SK-N-SH (cell line): ENCODE measurements at regions not wholly inside any gene's neighbourhood (a gene's known extent, or its start where the extent isn't known, plus 50 kb on each side); places are given as distances from the start of the nearest gene placed in this dataset.

Experiments
- EP300 ChIP-seq, 2 experiments: IDR thresholded peaks; 2 replicates each; pipeline versions ENCODE4 v1.4.0 to v1.6.1; 2012; ENCODE audit warnings: borderline replicate concordance in 1 of 2, low read depth in 1 of 2, low read length in 1 of 2
- MAX ChIP-seq: IDR thresholded peaks from 2 replicates; pipeline ENCODE4 v1.4.0; 2012; ENCODE audit warnings: low read depth
- MXI1 ChIP-seq: IDR thresholded peaks from 2 replicates; pipeline ENCODE4 v1.6.1; 2012; ENCODE audit warnings: mild to moderate bottlenecking, low read depth, low read length, improper control_type of control experiment
- POLR2AphosphoS5 ChIP-seq: IDR thresholded peaks from 2 replicates; pipeline ENCODE4 v1.6.1; 2012; ENCODE audit warnings: low read depth, low read length
- RAD21 ChIP-seq: IDR thresholded peaks from 2 replicates; pipeline ENCODE4 v1.6.1; 2012; ENCODE audit warnings: mild to moderate bottlenecking, low read length
- RFX5 ChIP-seq: IDR thresholded peaks from 2 replicates; pipeline ENCODE4 v1.6.1; 2012; ENCODE audit warnings: mild to moderate bottlenecking, improper control_type of control experiment, low read length
- TAF1 ChIP-seq: IDR thresholded peaks from 2 replicates; pipeline ENCODE4 v1.6.1; 2012; ENCODE audit warnings: low read depth, mild to moderate bottlenecking, low read length, moderate library complexity, borderline replicate concordance
- TEAD4 ChIP-seq: IDR thresholded peaks from 2 replicates; pipeline ENCODE4 v1.4.0; 2012; ENCODE audit warnings: mild to moderate bottlenecking, borderline replicate concordance; ENCODE audit not compliant: insufficient read depth
- USF1 ChIP-seq: IDR thresholded peaks from 2 replicates; pipeline ENCODE4 v1.4.0; 2012; ENCODE audit warnings: low read depth, borderline replicate concordance
- USF2 ChIP-seq: fragments of 150-350 bp; IDR thresholded peaks from 2 replicates; pipeline ENCODE4 v1.6.1; 2017; ENCODE audit warnings: antibody characterized with exemption, low read length, low read depth, borderline replicate concordance
- ZBTB33 ChIP-seq: IDR thresholded peaks from 2 replicates; pipeline ENCODE4 v1.4.0; 2012; ENCODE audit warnings: low read depth, borderline replicate concordance
- TF ChIP-seq, protein P1 (sequence below): fragments of 200-600 bp; sonication (generic); IDR thresholded peaks from 2 replicates; pipeline ENCODE4 v1.6.1; 2017; ENCODE audit warnings: antibody characterized with exemption, mild to moderate bottlenecking, moderate library complexity
- TF ChIP-seq, protein P2 (sequence below): fragments of 150-350 bp; IDR thresholded peaks from 2 replicates; pipeline ENCODE4 v1.6.1; 2016; ENCODE audit warnings: mild to moderate bottlenecking, low read depth, low read length
- TF ChIP-seq, protein P3 (sequence below): IDR thresholded peaks from 2 replicates; pipeline ENCODE4; 2012

- TF ChIP-seq USF2 (no peak), TEAD4 (no peak), MXI1 (no peak), RAD21 (no peak), POLR2AphosphoS5 (no peak), TAF1 (no peak), MAX (no peak), EP300 (IDR thresholded peaks at IDR 0.05; ENCODE audit: borderline replicate concordance in 1 of 2, low read depth in 1 of 2, low read length in 1 of 2) (no peak), RFX5 (no peak), ZBTB33 (no peak), USF1 (no peak)
- TF ChIP-seq, protein P1, sequence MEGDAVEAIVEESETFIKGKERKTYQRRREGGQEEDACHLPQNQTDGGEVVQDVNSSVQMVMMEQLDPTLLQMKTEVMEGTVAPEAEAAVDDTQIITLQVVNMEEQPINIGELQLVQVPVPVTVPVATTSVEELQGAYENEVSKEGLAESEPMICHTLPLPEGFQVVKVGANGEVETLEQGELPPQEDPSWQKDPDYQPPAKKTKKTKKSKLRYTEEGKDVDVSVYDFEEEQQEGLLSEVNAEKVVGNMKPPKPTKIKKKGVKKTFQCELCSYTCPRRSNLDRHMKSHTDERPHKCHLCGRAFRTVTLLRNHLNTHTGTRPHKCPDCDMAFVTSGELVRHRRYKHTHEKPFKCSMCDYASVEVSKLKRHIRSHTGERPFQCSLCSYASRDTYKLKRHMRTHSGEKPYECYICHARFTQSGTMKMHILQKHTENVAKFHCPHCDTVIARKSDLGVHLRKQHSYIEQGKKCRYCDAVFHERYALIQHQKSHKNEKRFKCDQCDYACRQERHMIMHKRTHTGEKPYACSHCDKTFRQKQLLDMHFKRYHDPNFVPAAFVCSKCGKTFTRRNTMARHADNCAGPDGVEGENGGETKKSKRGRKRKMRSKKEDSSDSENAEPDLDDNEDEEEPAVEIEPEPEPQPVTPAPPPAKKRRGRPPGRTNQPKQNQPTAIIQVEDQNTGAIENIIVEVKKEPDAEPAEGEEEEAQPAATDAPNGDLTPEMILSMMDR: no peak
- TF ChIP-seq, protein P2, sequence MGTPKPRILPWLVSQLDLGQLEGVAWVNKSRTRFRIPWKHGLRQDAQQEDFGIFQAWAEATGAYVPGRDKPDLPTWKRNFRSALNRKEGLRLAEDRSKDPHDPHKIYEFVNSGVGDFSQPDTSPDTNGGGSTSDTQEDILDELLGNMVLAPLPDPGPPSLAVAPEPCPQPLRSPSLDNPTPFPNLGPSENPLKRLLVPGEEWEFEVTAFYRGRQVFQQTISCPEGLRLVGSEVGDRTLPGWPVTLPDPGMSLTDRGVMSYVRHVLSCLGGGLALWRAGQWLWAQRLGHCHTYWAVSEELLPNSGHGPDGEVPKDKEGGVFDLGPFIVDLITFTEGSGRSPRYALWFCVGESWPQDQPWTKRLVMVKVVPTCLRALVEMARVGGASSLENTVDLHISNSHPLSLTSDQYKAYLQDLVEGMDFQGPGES: no peak
- TF ChIP-seq, protein P3, sequence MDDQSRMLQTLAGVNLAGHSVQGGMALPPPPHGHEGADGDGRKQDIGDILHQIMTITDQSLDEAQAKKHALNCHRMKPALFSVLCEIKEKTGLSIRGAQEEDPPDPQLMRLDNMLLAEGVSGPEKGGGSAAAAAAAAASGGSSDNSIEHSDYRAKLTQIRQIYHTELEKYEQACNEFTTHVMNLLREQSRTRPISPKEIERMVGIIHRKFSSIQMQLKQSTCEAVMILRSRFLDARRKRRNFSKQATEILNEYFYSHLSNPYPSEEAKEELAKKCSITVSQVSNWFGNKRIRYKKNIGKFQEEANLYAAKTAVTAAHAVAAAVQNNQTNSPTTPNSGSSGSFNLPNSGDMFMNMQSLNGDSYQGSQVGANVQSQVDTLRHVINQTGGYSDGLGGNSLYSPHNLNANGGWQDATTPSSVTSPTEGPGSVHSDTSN: no peak
Observed at GRCh38 chr17:54848368-54848987, 52.2 kb upstream of the TOM1L1 start.
